Activated CD4-positive, alpha-beta T cell treated with anti-CD3 and anti-CD28 coated beads for 1 hour (primary cell): ENCODE measurements at regions not wholly inside any gene's neighbourhood (a gene's known extent, or its start where the extent isn't known, plus 50 kb on each side); places are given as distances from the start of the nearest gene placed in this dataset.

Experiments used
- DNase-seq: peaks from one replicate; pipeline ENCODE4 v3.0.0-alpha.2; 2020

GRCh38 chr16:85479972-85480726 is 133.0 kb upstream of the GSE1 start:
- DNase-seq: no peak

- DNase-seq: no peak
Observed at GRCh38 chr16:85480727-85481101, 132.4 kb upstream of the GSE1 start.

- no peak for DNase-seq
Observed at GRCh38 chr16:85481206-85481605, 131.9 kb upstream of the GSE1 start.

- DNase-seq: no peak
Observed at GRCh38 chr16:85481738-85482137, 131.4 kb upstream of the GSE1 start.

- DNase-seq: no peak
Observed at GRCh38 chr16:85483424-85483823, 129.7 kb upstream of the GSE1 start.

GRCh38 chr16:85484347-85485300 is 128.5 kb upstream of the GSE1 start:
- DNase-seq: no peak

GRCh38 chr16:85485379-85485778 is 127.7 kb upstream of the GSE1 start:
- DNase-seq: no peak

GRCh38 chr16:85486256-85486915 is 126.7 kb upstream of the GSE1 start:
- no peak for DNase-seq

GRCh38 chr16:85488414-85488813 is 124.7 kb upstream of the GSE1 start:
- no peak for DNase-seq

- DNase-seq: no peak
Observed at GRCh38 chr16:85490407-85491057, 122.6 kb upstream of the GSE1 start.

- no peak for DNase-seq
Observed at GRCh38 chr16:85491058-85491771, 121.9 kb upstream of the GSE1 start.

GRCh38 chr16:85491798-85492294 is 121.3 kb upstream of the GSE1 start:
- DNase-seq: no peak

GRCh38 chr16:85492295-85492864 is 120.7 kb upstream of the GSE1 start:
- DNase-seq: no peak

GRCh38 chr16:85494315-85494714 is 118.8 kb upstream of the GSE1 start:
- DNase-seq: no peak

- no peak for DNase-seq
Observed at GRCh38 chr16:85495259-85495658, 117.9 kb upstream of the GSE1 start.

GRCh38 chr16:85495823-85496538 is 117.1 kb upstream of the GSE1 start:
- no peak for DNase-seq

GRCh38 chr16:85497622-85498314 is 115.4 kb upstream of the GSE1 start:
- no peak for DNase-seq

- DNase-seq: no peak
Observed at GRCh38 chr16:85498607-85499006, 114.5 kb upstream of the GSE1 start.

- DNase-seq: no peak
Observed at GRCh38 chr16:85500220-85500619, 112.9 kb upstream of the GSE1 start.

- DNase-seq: no peak
Observed at GRCh38 chr16:85501900-85502299, 111.2 kb upstream of the GSE1 start.
